Head of caudate nucleus (tissue), 42 donors: ENCODE measurements at regions not wholly inside any gene's neighbourhood (a gene's known extent, or its start where the extent isn't known, plus 50 kb on each side); places are given as distances from the start of the nearest gene placed in this dataset.
"Not testable (repeated sequence)": the region's sequence is repeated elsewhere in the genome, so short reads cannot be mapped to it uniquely, and the experiment has no call there.

Source experiments
- DNase-seq, 42 donors: peaks; one replicate each; pipeline versions ENCODE4 v3.0.0 to v3.0.0-alpha.2; 2020 to 2021; ENCODE audit warnings: mixed read lengths in 7 of 42
- intact Hi-C: fragments of 100-400 bp; cut with DNase I; formaldehyde crosslinking; loops from one replicate; pipeline ENCODE4 v1.15.0; 2022

DNA sequence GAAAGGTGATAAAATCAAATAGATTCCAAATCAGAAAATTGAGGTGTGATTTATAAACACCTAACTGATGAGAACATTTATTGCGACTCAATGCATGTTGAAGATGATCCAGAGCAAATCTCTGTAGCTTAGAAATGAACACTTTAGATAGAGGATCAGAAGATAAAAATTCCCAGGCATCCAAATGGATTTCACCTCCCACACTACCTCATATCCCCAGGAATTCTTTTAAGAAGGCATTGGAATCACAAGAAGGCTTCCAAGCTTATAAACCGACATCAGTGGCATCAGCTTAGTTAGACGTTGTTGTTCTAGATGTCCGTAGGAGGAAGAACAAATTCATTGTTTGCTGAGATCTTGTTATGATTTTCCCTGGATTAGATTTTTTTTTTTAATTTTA, 154.4 kb downstream of the EBLN2 start:
- intact Hi-C loops: no loop called here
- no peak for DNase-seq

DNA sequence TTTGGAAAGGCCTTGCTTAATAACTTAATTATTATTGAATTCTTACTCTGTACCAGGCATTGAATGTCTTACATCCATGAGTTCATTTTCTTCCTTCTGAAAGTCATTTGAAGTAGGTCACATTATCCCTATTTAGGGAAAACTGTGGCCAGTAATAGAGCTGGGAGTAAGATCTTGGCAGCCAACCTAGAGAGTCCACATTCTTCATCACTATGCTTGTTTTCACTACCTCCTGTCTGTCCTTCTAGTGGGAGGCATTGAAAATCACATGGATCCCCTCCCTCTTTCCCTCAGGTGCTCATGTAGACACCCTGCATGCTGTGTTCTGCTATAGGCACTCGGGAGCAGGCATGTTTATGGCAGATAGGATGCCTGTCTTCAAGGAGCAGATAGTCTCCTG, 154.9 kb downstream of the EBLN2 start:
- intact Hi-C loops: no loop called here
- DNase-seq: no peak

GRCh38 chr3:73222126-73222525, 160.7 kb downstream of the EBLN2 start:
- intact Hi-C loops: no loop called here

DNA sequence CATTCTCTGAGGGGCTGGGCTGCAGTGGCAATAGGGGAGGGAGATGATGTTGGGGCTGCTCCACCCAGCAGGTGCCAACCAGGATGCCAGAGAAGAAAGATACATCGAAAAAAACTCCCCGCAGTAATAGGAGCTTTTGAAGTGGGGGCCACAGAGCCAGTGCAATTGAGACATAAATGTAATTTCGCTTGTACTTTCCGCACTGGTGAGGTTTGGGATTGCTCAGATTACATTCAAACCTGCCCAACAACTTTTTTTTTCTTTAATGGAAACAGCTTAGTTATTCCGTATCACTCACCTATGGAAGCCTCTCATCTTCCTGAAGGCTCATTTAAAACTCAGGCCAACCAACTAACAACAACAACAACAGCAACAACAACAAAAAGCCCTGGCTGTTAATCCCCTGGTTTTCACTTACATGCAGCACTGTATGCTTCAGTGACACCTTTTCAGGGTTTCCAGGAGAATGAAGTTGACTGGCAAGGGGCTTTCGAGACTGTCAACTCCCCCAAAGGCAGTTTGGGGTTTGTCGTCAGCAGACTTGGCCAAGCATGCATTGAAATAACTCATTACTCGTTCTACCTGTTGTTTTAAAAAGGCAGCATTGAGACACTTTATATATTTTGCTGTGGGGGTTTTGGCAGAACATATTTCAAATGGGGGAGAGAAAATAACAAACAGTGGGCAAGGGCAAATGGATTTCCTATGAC, 163.8 kb downstream of the EBLN2 start:
- no peak for DNase-seq
- intact Hi-C loops: no loop called here

More at GRCh38 chr3:73222126-73222525, 160.7 kb downstream of the EBLN2 start:
- DNase-seq: no peak

DNA sequence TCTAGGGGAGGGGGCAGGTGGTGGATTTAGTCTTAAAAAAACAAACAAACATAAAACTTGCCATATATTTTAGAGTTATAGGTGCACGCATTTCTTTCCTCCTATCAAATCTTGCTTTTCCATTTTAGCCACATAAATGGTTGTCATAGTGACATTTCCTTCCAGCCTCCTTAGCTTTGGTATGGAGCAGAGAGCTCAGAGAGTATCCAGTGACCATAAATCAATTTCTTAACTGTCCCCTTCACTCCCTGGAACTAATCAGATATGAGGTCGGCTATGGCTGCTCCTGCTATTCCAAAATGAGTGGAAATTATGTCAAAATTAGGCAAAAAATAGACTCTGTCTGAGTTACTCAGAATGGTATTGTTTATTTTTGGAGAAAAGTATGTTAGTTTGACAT, 164.5 kb downstream of the EBLN2 start:
- no peak for DNase-seq
- intact Hi-C loops: no loop called here

GRCh38 chr3:73228000-73228399, 166.5 kb downstream of the EBLN2 start:
- intact Hi-C loops: no loop called here
- no peak for DNase-seq

GRCh38 chr3:73228437-73228836, 167.0 kb downstream of the EBLN2 start:
- DNase-seq: peak in 5 of 42 donors; percentile 3 to 18 (median 8)
- intact Hi-C loops: no loop called here

GRCh38 chr3:73228959-73229358, 167.5 kb downstream of the EBLN2 start:
- peak in 4 of 42 donors; percentile 4 to 42 (median 10) for DNase-seq
- intact Hi-C loops: no loop called here

- no peak for DNase-seq
- intact Hi-C loops: no loop called here
Observed at GRCh38 chr3:73234354-73235014, 173.0 kb downstream of the EBLN2 start.

GRCh38 chr3:73235768-73236167, 174.3 kb downstream of the EBLN2 start:
- intact Hi-C loops: no loop called here
- DNase-seq: no peak

GRCh38 chr3:73236867-73237266, 175.4 kb downstream of the EBLN2 start:
- no peak for DNase-seq

DNA sequence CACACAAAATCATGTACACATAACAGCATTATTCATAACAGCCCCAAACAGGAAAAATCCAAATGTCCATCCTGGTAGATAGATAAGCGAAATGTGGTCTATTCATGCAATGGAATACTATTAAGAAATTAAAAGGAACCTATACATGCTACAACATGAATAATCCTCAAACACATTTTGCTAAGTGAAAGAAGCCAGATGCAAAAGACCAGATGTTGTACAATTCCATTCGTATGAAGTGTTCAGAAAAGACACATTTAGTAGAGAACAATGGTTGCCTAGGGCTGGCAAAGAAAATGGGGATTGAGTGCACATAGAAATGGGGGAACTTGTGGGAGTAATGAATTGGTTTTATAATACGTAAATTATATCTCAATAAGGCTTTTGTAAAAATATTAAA, 182.3 kb downstream of the EBLN2 start:
- intact Hi-C loops: no loop called here
- no peak for DNase-seq

More at GRCh38 chr3:73236867-73237266, 175.4 kb downstream of the EBLN2 start:
- intact Hi-C loops: no loop called here

GRCh38 chr3:73245459-73245858, 184.0 kb downstream of the EBLN2 start:
- DNase-seq: peak in 1 of 42 donors; percentile 1
- intact Hi-C loops: no loop called here

DNA sequence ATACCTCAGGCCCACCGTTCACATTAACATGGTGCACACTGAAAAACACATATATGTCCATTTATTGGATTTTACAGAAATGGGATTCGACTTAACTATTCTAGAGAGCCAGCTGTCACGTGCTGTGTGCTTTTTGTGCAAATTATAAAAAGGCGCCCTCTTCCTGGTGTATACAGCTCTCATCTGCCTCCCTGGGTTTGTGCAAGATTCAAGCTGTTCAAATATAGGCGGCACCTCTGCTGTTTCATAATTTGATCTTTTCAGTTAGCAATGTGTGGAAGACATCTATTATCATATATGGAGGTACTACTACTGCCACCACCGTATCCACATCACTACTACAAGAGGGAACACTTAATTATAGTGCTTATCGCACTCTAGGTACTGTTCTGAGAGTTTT, 187.6 kb downstream of the EBLN2 start:
- intact Hi-C loops: no loop called here
- DNase-seq: no peak

- DNase-seq: no peak
- intact Hi-C loops: no loop called here
Observed at GRCh38 chr3:73254062-73254461, 192.6 kb downstream of the EBLN2 start.

GRCh38 chr3:73255609-73256029, 194.2 kb downstream of the EBLN2 start:
- no peak for DNase-seq
- intact Hi-C loops: no loop called here

- intact Hi-C loops: no loop called here
- DNase-seq: no peak
Observed at GRCh38 chr3:73257186-73257585, 195.7 kb downstream of the EBLN2 start.

DNA sequence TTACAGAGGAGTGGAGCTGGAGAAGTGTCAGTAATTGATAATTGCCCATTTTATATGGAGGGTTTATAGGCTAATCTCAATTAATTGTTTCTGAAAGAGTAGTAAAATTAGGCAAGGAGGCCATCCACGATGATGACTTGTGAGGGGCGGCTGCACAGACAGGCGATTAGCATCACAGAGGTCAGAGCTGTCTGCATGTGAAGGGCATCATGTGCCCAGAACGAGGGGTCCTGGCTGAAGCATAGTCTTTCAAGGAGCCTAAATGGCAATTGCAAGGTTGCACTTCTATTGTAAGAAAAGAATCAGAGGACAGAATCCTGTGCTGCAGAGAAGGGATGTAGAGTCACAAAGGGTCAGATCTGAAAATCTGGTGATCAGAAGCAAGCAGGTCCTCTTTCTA, 196.6 kb downstream of the EBLN2 start:
- intact Hi-C loops: no loop called here
- no peak for DNase-seq

GRCh38 chr3:73259291-73259690, 197.8 kb downstream of the EBLN2 start:
- no peak for DNase-seq
- intact Hi-C loops: no loop called here

GRCh38 chr3:73259856-73260255, 198.4 kb downstream of the EBLN2 start:
- no peak for DNase-seq
- intact Hi-C loops: no loop called here

- DNase-seq, intact Hi-C loops: not testable (repeated sequence)
Observed at GRCh38 chr3:73266558-73266957, 205.1 kb downstream of the EBLN2 start.
